Karpas-422 (cell line): ENCODE measurements at regions not wholly inside any gene's neighbourhood (a gene's known extent, or its start where the extent isn't known, plus 50 kb on each side); places are given as distances from the start of the nearest gene placed in this dataset.

Source experiments
- DNase-seq: peaks from one replicate; pipeline ENCODE4 v3.0.0-alpha.2; 2015
- H2AFZ ChIP-seq: fragments of 200-600 bp; sonication (generic); 2 replicates; pipeline ENCODE4 v1.6.1; 2014; ENCODE audit warnings: antibody characterized with exemption, low read length, mixed read lengths
- H3K27ac ChIP-seq: fragments of 200-600 bp; sonication (generic); 2 replicates; pipeline ENCODE4 v1.5.1; 2014; ENCODE audit warnings: mild to moderate bottlenecking, low read length, moderate library complexity
- H3K27me3 ChIP-seq: fragments of 200-600 bp; sonication (generic); 2 replicates; pipeline ENCODE4 v1.6.1; 2014; ENCODE audit warnings: low read length, mixed read lengths
- H3K36me3 ChIP-seq: fragments of 200-600 bp; sonication (generic); 2 replicates; pipeline ENCODE4 v1.6.1; 2014; ENCODE audit warnings: low read length, mixed read lengths; ENCODE audit not compliant: insufficient read depth
- H3K4me1 ChIP-seq: fragments of 200-600 bp; sonication (generic); 2 replicates; pipeline ENCODE4 v1.6.1; 2014; ENCODE audit warnings: mild to moderate bottlenecking, low read length, mixed read lengths
- H3K4me2 ChIP-seq: fragments of 200-600 bp; sonication (generic); 2 replicates; pipeline ENCODE4 v1.6.1; 2014; ENCODE audit warnings: low read length, low read depth, mild to moderate bottlenecking; ENCODE audit not compliant: poor library complexity, severe bottlenecking
- H3K4me3 ChIP-seq: fragments of 200-600 bp; sonication (generic); 2 replicates; pipeline ENCODE4 v1.5.1; 2014; ENCODE audit warnings: mild to moderate bottlenecking, antibody characterized with exemption, low read length, mixed read lengths
- H3K79me2 ChIP-seq: fragments of 200-600 bp; sonication (generic); 2 replicates; pipeline ENCODE4 v1.6.1; 2014; ENCODE audit warnings: mild to moderate bottlenecking, low read length, mixed read lengths
- H3K9ac ChIP-seq: fragments of 200-600 bp; sonication (generic); 2 replicates; pipeline ENCODE4 v1.6.0; 2014; ENCODE audit warnings: low read length
- H3K9me2 ChIP-seq: fragments of 200-600 bp; sonication (generic), shearing (Covaris generic); replicated peaks from 2 replicates; pipeline ENCODE4 v1.6.0; 2014; ENCODE audit warnings: mild to moderate bottlenecking, low read length, moderate library complexity; ENCODE audit not compliant: insufficient read depth
- H3K9me3 ChIP-seq: fragments of 300-700, 200-600 bp; sonication (generic); 2 replicates; pipeline ENCODE4 v1.6.1; 2014; ENCODE audit warnings: low read length, mixed read lengths
- H4K20me1 ChIP-seq: fragments of 200-600 bp; sonication (generic); 2 replicates; pipeline ENCODE4 v1.6.1; 2014; ENCODE audit warnings: mild to moderate bottlenecking, antibody characterized with exemption, low read length, low read depth; ENCODE audit not compliant: insufficient read depth

DNA sequence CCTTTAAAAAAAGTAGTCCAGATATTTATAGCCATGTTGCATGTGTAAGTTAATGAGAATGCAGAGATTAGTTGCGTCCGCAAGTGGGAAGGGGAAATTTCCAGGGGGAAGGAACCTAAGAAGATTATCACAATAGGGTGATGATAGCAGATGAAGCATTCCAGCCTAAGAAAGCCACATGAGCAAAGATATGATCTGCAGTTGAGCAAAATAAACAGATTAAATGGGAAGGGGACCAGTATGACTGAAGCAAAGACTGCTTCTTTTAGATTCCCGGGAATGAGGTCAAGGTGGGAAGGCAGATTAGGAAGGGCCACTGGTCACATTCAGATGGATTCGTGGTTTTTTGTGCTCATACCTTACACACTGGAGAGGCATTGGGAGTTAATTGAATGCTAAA lies 154.6 kb upstream of the CDH2 start:
- no peak for DNase-seq
- no peaks in the 10 kb centered on the region for H3K79me2 ChIP-seq
- peaks cover 33% of the 10 kb centered on the region for H3K9me3 ChIP-seq
- H3K27ac ChIP-seq, result no peak overlapping the region
- H3K9ac ChIP-seq, result no peak overlapping the region
- no peaks in the 10 kb centered on the region for H4K20me1 ChIP-seq
- no peak overlapping the region for H3K4me2 ChIP-seq
- no peaks in the 10 kb centered on the region for H3K27me3 ChIP-seq
- no peak overlapping the region for H2AFZ ChIP-seq
- H3K4me1 ChIP-seq, result no peaks in the 10 kb centered on the region
- no peak overlapping the region for H3K4me3 ChIP-seq
- H3K36me3 ChIP-seq, result no peaks in the 10 kb centered on the region
- H3K9me2 ChIP-seq, result no peaks in the 10 kb centered on the region

DNA sequence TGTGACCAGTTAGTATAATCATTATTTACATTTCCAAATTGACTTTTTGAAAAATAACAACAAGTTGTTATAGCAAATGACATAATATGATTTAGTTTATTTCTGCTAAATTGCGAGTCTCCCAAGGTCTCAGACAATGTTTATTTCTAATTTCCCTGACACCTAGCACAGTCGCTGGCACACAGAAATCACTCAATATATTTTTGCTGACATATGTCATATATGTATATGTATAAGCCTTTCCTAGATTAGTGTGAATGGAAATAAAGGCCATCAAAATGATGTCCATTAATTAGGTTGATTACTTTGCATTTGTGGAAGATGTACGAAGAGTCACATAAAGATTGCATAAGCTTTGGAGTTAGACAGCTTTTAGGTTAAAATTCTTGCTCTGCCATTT lies 136.7 kb upstream of the CDH2 start:
- no peaks in the 10 kb centered on the region for H4K20me1 ChIP-seq
- H3K4me3 ChIP-seq, result no peak overlapping the region
- no peak for DNase-seq
- no peaks in the 10 kb centered on the region for H3K36me3 ChIP-seq
- H3K9ac ChIP-seq, result no peak overlapping the region
- no peaks in the 10 kb centered on the region for H3K9me2 ChIP-seq
- H3K79me2 ChIP-seq, result no peaks in the 10 kb centered on the region
- H3K27me3 ChIP-seq, result no peaks in the 10 kb centered on the region
- H3K4me1 ChIP-seq, result no peaks in the 10 kb centered on the region
- H3K4me2 ChIP-seq, result no peak overlapping the region
- peaks cover 21% of the 10 kb centered on the region for H3K9me3 ChIP-seq
- H2AFZ ChIP-seq, result no peak overlapping the region
- no peak overlapping the region for H3K27ac ChIP-seq

DNA sequence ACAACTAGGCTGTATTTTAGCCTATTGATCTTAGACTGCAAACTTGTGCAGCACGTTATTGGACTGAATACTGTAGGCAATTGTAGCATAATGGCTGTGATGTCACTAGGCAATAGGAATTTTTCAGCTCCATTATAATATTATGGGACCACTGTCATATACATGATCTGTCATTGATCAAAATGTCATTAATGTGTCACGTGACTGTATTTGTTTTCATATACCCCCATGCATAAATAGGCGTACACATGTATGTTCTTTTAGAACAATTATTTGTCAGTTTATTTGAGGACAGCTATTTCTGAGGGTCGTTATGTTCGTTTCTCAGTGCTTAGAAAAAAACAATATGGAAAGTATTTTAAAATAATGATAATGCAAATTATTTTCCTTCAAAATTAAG lies 111.9 kb upstream of the CDH2 start:
- Histone ChIP-seq H3K27me3 (no peaks in the 10 kb centered on the region), H3K27ac (no peak overlapping the region), H3K4me3 (no peak overlapping the region), H3K36me3 (no peaks in the 10 kb centered on the region), H3K4me2 (no peak overlapping the region), H2AFZ (no peak overlapping the region), H4K20me1 (no peaks in the 10 kb centered on the region), H3K9ac (no peak overlapping the region), H3K79me2 (no peaks in the 10 kb centered on the region), H3K9me3 (peaks cover 28% of the 10 kb centered on the region), H3K9me2 (no peaks in the 10 kb centered on the region), H3K4me1 (no peaks in the 10 kb centered on the region)
- DNase-seq, result no peak

DNA sequence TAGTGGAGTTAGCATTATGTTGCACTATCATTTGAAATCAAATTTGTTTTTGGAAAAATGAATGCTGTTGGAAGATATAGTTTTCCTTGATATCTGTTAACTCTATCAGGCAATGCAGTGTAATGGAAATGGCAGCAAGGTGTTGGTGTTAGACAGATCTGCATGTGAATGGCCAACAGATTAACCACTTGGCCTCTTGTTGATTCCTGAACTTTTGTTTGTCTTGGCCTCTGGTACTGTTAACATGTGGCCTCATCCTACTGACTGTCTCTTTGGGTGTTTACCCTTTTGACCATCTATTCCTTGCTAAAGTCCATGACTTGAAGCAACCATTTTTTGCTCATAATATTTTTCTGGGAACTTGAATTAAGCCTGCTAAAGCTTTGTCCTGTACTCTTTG lies 110.2 kb upstream of the CDH2 start:
- Histone ChIP-seq H3K4me2 (no peak overlapping the region), H3K79me2 (no peaks in the 10 kb centered on the region), H3K4me3 (no peak overlapping the region), H3K27me3 (no peaks in the 10 kb centered on the region), H3K4me1 (no peaks in the 10 kb centered on the region), H4K20me1 (no peaks in the 10 kb centered on the region), H3K9ac (no peak overlapping the region), H2AFZ (no peak overlapping the region), H3K36me3 (no peaks in the 10 kb centered on the region), H3K9me2 (no peaks in the 10 kb centered on the region), H3K9me3 (peaks cover 28% of the 10 kb centered on the region), H3K27ac (no peak overlapping the region)
- no peak for DNase-seq

DNA sequence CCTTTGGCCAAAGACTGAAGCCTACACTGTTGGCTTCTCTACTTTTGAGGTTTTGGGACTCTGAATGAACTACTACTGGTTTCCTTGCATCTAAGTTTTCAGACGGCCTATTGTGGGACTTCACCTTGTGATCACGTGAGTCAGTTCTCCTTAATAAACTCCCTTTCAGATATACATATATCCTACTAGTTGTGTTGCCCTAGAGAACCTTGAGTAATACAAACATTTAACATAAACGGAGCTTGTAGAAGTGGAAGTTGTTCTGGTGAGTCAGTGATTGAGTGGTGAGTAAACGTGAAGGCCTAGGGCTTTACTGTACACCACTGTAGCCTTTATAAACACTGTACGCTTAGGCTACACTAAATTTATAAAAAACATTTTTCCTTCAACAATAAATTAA lies 107.2 kb upstream of the CDH2 start:
- H3K9me3 ChIP-seq, result peaks cover 21% of the 10 kb centered on the region
- H4K20me1 ChIP-seq, result no peaks in the 10 kb centered on the region
- H3K9ac ChIP-seq, result no peak overlapping the region
- no peaks in the 10 kb centered on the region for H3K9me2 ChIP-seq
- H3K27me3 ChIP-seq, result no peaks in the 10 kb centered on the region
- no peak overlapping the region for H2AFZ ChIP-seq
- H3K4me3 ChIP-seq, result no peak overlapping the region
- DNase-seq, result no peak
- H3K36me3 ChIP-seq, result no peaks in the 10 kb centered on the region
- H3K4me1 ChIP-seq, result no peaks in the 10 kb centered on the region
- H3K4me2 ChIP-seq, result no peak overlapping the region
- H3K27ac ChIP-seq, result no peak overlapping the region
- H3K79me2 ChIP-seq, result no peaks in the 10 kb centered on the region

DNA sequence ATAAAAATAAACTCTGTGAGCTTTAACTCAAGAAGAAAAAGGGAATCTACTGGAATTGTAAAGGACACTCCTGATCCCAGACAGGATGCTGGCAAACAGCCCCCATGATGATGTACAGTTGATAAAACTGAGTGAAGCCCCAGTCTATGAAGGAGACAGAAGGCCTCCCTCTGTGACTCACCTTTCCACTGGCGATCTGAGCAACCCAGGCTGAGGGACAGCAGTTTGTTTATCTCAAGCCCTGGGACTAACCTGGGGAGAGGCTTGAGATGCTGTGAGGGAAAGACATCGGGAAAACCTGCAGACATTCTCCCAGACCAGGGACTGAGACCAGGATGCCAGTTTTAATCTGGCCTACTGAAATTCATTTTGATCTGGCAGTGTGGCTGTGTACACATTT lies 104.5 kb upstream of the CDH2 start:
- peaks cover 7% of the 10 kb centered on the region for H3K9me3 ChIP-seq
- H4K20me1 ChIP-seq, result no peaks in the 10 kb centered on the region
- H3K4me1 ChIP-seq, result no peaks in the 10 kb centered on the region
- no peak overlapping the region for H3K4me3 ChIP-seq
- no peak for DNase-seq
- no peak overlapping the region for H2AFZ ChIP-seq
- H3K27me3 ChIP-seq, result no peaks in the 10 kb centered on the region
- no peak overlapping the region for H3K9ac ChIP-seq
- no peaks in the 10 kb centered on the region for H3K79me2 ChIP-seq
- no peak overlapping the region for H3K27ac ChIP-seq
- no peaks in the 10 kb centered on the region for H3K9me2 ChIP-seq
- H3K36me3 ChIP-seq, result no peaks in the 10 kb centered on the region
- H3K4me2 ChIP-seq, result no peak overlapping the region

DNA sequence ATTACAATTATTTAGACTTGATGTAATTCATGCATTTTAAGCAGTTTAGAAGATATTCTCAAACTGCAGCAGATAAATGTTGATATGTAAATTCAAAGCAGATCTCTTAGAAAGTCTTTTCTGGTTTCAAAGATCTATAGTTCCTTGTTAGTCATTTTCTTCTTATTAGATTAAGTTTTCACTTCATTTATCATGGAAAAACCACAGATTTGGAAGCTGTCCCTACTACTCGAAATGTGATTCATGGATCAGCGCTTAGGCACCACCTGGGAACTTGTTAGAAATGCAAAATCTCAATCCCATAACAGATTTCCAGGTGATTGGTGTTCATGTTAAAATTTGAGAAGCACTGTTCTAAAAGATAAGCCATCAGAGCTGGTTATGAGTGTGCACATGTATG lies 92.8 kb upstream of the CDH2 start:
- H3K9me3 ChIP-seq, result peaks cover 23% of the 10 kb centered on the region
- no peak overlapping the region for H3K27ac ChIP-seq
- no peaks in the 10 kb centered on the region for H3K9me2 ChIP-seq
- H3K36me3 ChIP-seq, result no peaks in the 10 kb centered on the region
- H3K4me1 ChIP-seq, result no peaks in the 10 kb centered on the region
- no peak overlapping the region for H3K9ac ChIP-seq
- H3K4me3 ChIP-seq, result no peak overlapping the region
- no peaks in the 10 kb centered on the region for H3K79me2 ChIP-seq
- no peaks in the 10 kb centered on the region for H4K20me1 ChIP-seq
- no peak overlapping the region for H2AFZ ChIP-seq
- no peak for DNase-seq
- no peaks in the 10 kb centered on the region for H3K27me3 ChIP-seq
- H3K4me2 ChIP-seq, result no peak overlapping the region

DNA sequence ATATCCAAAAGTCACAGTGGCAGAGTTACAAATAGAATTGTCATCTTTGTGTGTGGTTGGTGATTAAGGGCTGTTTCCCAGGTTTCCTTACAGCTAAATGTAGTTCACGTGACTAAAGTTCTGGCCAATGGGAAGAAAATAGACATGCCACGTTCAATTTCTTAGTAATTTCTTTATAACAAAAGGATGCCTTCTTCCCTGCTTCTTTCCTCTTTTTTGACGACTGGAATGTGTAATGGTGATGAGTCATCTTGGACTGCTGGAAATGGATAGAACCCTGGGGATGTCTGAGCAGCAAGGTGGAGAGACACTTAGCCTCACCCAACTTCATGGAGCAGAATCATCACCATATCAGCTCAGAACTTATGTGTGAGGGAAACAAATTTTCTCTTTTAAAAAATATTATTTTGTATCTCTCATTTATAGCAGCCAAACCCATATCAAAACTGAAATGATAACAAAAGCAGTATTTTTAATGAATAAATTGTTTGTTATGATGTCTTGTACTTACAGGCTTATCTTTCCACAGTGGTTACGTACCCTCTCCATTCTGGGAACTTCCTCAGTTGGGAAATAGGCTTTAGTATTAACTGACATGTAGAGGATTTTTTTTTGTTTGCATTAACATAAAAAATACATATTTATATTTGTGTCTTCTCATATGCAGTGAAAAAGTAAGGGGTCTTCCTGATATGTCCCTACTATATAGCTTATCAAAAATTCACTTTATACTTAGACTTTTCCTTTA lies 91.1 kb upstream of the CDH2 start:
- Histone ChIP-seq H3K9me3 (peaks cover 25% of the 10 kb centered on the region), H2AFZ (no peak overlapping the region), H3K4me1 (no peaks in the 10 kb centered on the region), H3K4me2 (no peak overlapping the region), H3K9ac (no peak overlapping the region), H3K79me2 (no peaks in the 10 kb centered on the region), H3K36me3 (no peaks in the 10 kb centered on the region), H4K20me1 (no peaks in the 10 kb centered on the region), H3K4me3 (no peak overlapping the region), H3K27me3 (no peaks in the 10 kb centered on the region), H3K9me2 (no peaks in the 10 kb centered on the region), H3K27ac (no peak overlapping the region)
- no peak for DNase-seq
